NCI-H2171 (cell line): ENCODE measurements at regions not wholly inside any gene's neighbourhood (a gene's known extent, or its start where the extent isn't known, plus 50 kb on each side); places are given as distances from the start of the nearest gene placed in this dataset.
"Not testable (repeated sequence)": the region's sequence is repeated elsewhere in the genome, so short reads cannot be mapped to it uniquely, and the experiment has no call there.

Experiments used
- DNase-seq: peaks from one replicate; lab custom pipeline; 2025; lab: John Stamatoyannopoulos, UW

- DNase-seq: no peak
These were observed 211.4 kb downstream of the DEPDC1B start for GRCh38 chr5:60488466-60489130.

GRCh38 chr5:60487885-60488442 is 212.0 kb downstream of the DEPDC1B start:
- DNase-seq: no peak

- DNase-seq: no peak
These were observed 212.5 kb downstream of the DEPDC1B start for GRCh38 chr5:60487476-60487875.

DNA sequence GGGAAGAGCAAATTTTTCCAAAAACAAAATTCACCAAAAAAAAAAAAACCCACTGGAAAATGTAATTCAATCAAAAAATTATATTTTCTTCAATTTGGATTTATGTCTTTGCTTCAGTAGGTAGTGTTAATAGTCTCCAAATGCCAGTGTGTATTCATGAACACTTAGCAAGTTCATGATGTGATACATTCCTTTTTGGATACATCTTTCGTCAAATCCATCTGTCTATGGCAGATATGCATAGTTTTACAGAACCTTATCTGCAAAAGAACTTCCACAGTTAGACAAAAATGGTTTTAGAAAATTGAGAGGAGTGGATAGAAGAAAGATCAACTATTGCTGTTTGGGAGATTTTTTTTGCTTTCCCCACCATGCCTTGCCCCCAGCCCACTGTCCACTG is 214.6 kb downstream of the DEPDC1B start:
- no peak for DNase-seq

DNA sequence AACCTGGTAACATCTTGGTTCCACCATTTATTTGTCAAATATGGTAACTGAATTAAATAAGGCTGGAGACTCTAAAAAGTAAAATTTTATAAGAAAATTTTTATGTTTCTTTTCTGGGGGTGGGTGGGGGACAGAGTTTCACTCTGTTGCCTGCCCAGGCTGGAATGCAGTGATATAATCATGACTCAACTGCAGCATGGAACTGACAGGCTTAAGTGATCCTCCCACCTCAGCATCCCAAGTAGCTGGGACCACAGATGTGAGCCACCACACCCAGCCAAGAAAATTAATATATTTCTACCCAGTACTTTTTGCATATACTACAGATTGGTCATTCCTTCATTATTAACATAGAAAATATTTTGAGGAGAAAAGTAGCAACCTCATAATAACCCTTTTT is 216.9 kb downstream of the DEPDC1B start:
- DNase-seq: no peak

GRCh38 chr5:60482301-60482700 is 217.7 kb downstream of the DEPDC1B start:
- DNase-seq: no peak

GRCh38 chr5:60479542-60479941 is 220.4 kb downstream of the DEPDC1B start:
- DNase-seq: no peak

DNA sequence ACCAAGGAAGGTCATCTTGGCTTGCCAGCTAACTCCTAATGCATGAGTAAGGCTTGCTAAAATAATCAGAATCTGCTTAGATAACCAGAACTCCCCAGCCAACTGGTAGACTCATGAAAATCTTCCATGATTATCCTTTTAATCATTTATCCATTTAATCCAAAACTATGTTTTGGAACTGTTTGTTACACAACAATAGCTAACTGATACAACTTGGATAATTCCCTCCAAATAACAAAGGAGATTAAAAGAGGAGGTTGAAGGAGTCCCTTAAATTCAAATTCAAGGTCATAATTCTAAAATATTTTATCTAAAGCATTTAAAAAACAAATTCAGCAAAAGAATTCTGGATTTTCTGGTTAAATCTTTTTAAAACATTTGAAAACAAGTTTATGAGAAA is 222.1 kb downstream of the DEPDC1B start:
- DNase-seq: no peak

GRCh38 chr5:60473654-60474053 is 226.3 kb downstream of the DEPDC1B start:
- DNase-seq: no peak

DNA sequence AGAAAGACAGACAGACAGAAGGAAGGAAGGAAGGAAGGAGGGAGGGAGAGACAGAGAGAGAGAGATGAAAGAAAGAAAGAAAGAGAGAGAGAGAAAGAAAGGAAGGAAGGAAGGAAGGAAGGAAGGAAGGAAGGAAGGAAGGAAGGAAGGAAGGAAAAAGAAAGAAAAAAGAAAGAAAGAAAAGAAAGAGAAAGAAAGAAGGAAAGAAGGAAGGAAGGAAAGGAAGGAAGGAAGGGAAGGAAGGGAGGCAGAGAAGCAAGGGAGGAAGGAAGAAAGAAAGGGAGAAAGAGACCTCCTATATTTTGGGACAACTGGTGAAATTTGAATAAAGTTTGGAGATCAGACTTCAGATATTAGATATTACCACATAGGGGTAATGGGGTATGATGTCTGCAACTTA is 226.9 kb downstream of the DEPDC1B start:
- not testable (repeated sequence) for DNase-seq

GRCh38 chr5:60470881-60471280 is 229.1 kb downstream of the DEPDC1B start:
- no peak for DNase-seq

GRCh38 chr5:60469286-60469685 is 230.7 kb downstream of the DEPDC1B start:
- no peak for DNase-seq

DNA sequence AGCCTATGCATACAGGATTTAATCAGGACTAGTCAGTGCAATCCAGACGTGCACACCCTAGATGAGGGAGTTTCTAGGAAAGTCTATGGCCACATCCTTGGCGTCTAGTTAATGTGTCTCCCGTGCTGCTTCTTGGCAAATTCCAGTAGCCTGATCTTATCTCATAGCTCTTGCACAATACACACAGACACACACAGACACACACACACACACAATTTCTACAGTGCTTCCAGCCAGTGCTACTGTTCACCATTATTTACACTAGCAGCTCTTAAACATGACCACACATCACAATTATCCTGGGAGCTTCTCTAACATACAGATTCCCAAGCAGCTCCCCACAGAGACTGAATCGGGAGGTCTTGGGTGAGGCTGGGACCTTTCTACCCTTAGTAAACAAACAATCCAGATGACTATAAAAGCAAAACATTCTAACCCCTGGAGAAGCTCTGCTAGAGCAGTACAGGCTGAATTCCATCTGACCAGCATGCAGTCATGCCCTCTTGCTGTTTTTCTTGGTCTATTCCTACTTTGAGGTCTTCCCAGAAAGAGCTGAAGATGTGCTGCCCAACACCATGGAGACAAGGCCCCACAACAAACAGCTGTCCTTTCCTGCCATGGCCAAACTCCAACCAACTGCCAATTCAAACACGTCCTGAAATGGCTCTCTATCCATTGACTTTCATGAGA is 236.6 kb downstream of the DEPDC1B start:
- no peak for DNase-seq

- no peak for DNase-seq
These were observed 241.3 kb downstream of the DEPDC1B start for GRCh38 chr5:60458666-60459065.

- DNase-seq: no peak
These were observed 242.7 kb downstream of the DEPDC1B start for GRCh38 chr5:60457233-60457632.

GRCh38 chr5:60455589-60455988 is 244.4 kb downstream of the DEPDC1B start:
- no peak for DNase-seq

DNA sequence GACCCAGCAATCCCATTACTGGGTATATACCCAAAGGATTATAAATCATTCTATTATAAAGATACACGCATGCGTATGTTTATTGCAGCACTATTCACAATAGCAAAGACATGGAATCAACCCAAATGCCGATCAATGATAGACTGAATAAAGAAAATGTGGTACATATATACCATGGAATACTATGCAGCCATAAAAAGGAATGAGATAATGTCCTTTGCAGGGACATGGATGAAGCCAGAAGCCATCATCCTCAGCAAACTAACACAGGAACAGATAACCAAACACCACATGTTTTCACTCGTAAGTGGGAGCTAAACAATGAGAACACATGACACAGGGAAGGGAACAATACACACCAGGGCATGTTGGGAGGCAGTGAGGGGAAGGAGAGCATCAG is 245.7 kb downstream of the DEPDC1B start:
- DNase-seq: not testable (repeated sequence)

- DNase-seq: no peak
These were observed 246.6 kb downstream of the DEPDC1B start for GRCh38 chr5:60453186-60453976.

GRCh38 chr5:60448600-60448999 is 251.4 kb downstream of the DEPDC1B start:
- DNase-seq: no peak

DNA sequence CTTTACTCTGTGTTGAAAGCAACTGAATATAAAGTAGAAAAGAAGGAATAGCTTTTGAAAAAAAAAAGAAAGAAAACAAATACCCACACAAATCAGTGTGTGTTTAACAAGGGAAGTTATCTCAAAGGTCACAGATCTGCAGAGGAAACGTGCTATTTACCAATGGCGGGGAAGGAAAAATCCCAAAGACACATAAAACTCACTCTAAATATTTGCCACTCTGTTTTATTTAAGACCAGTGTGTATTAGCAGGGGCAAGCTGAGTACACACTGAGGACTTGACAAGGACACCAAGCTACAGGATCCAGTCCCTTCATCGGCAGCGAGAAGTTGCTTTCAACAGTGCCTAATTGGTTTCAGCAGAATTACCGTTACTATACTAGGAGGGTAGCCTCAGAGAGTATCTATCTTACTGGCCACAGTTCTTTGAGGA is 252.5 kb downstream of the DEPDC1B start:
- DNase-seq: no peak

GRCh38 chr5:60446917-60447316 is 253.0 kb downstream of the DEPDC1B start:
- no peak for DNase-seq

DNA sequence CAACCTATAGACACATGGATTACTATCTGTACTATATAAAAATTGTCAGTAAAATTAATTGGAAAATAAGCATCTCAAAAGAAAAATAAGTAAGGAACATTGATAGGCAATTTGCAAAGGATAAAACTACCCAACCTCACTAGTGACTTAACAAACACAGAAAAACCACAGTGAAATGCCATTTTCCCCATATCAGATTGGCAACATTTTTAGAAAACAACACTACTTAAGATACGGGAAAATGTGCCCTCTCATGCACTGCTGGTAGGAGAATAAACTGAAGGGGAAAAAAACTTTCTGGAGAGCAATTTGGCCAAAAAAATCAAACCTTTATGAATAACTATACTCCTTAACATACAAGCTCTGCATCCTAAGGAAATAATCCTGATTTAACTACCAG is 254.0 kb downstream of the DEPDC1B start:
- DNase-seq: no peak

GRCh38 chr5:60445427-60445826 is 254.5 kb downstream of the DEPDC1B start:
- no peak for DNase-seq
